Gastrocnemius medialis (tissue), 4 donors: ENCODE measurements at regions not wholly inside any gene's neighbourhood (a gene's known extent, or its start where the extent isn't known, plus 50 kb on each side); places are given as distances from the start of the nearest gene placed in this dataset.

Experiments used
- ATAC-seq, 2 donors: fragments of 150-250 bp; one replicate each; pipeline ENCODE4 v1.9.1; 2016
- DNase-seq, 2 donors: peaks; one replicate each; pipeline ENCODE4 v3.0.0-alpha.2; 2019
- H3K27ac ChIP-seq, 4 donors: fragments of 200-600 bp; sonication (generic); 1 replicate in 1 of 4; 2 replicates in 3 of 4; pipeline ENCODE4 v1.5.1; 2016 to 2018; ENCODE audit warnings: mild to moderate bottlenecking in 2 of 4, moderate library complexity in 1 of 4
- H3K27me3 ChIP-seq, 3 donors: fragments of 200-600 bp; sonication (generic) in 2 of 3; 1 replicate in 1 of 3; 2 replicates in 2 of 3; pipeline versions ENCODE4 v1.5.1 to v1.6.0; 2016 to 2019; ENCODE audit warnings: mild to moderate bottlenecking in 1 of 3, moderate library complexity in 1 of 3
- H3K36me3 ChIP-seq, 2 donors: fragments of 200-600 bp; sonication (generic) in 1 of 2; one replicate each; pipeline ENCODE4 v1.5.1; 2017 to 2018
- H3K4me1 ChIP-seq, 2 donors: fragments of 200-600 bp; sonication (generic) in 1 of 2; one replicate each; pipeline ENCODE4 v1.5.1; 2016 to 2017; ENCODE audit warnings: mild to moderate bottlenecking in 2 of 2
- H3K4me3 ChIP-seq, 4 donors: fragments of 200-600 bp; sonication (generic) in 3 of 4; 1 replicate in 1 of 4; 2 replicates in 3 of 4; pipeline ENCODE4 v1.5.1; 2016 to 2019; ENCODE audit warnings: mild to moderate bottlenecking in 2 of 4
- H3K9me3 ChIP-seq, 3 donors: fragments of 200-600 bp; sonication (generic) in 2 of 3; 1 replicate in 1 of 3; 2 replicates in 2 of 3; pipeline ENCODE4 v1.5.1; 2016 to 2019
- CTCF ChIP-seq, 5 experiments: fragments of 450-650 bp in 3 of 5; fragments of 200-600 bp in 2 of 5; sonication (generic) in 2 of 5; IDR thresholded peaks in 4 of 5; conservative IDR thresholded peaks in 1 of 5; 1 replicate in 4 of 5; 2 replicates in 1 of 5; pipeline ENCODE4 v1.5.1; 2016 to 2019; ENCODE audit warnings: antibody characterized with exemption in 5 of 5, mild to moderate bottlenecking in 3 of 5, moderate library complexity in 3 of 5
- POLR2A ChIP-seq, 2 donors: fragments of 450-650 bp; IDR thresholded peaks; one replicate each; pipeline ENCODE4 v1.6.1; 2017; ENCODE audit warnings: antibody characterized with exemption in 2 of 2, mild to moderate bottlenecking in 2 of 2, moderate library complexity in 2 of 2
- in situ Hi-C, 4 donors: fragments of 200-750 bp; cut with MboI; loops; one replicate each; pipeline versions ENCODE4 v1.15.0 to v1.8.0; 2017; ENCODE audit warnings: low sequenced_read_pairs in 4 of 4
- intact Hi-C: fragments of 100-400 bp; cut with DNase I; formaldehyde crosslinking; loops from one replicate; pipeline ENCODE4 v1.15.1; 2023; ENCODE audit warnings: low total_unique reads

DNA sequence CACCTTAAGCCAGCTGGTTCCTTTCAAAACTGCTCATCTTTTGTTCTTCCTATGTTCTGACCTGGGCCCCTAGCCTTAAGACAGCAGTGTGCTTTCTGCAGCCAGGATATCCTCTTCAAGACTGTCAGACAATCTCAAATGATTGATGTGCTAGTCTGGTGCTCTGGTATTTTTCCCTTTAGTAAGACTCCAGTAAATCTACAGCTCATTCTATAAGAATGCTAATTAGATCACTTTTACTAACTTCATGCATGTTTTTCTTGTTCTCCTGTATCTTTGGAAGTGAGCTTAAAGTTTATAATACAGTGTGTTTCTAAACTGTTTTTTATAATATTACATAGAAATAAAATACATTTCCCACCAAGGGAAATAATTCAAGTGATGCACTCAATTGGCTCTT is 220.9 kb upstream of the NANOGP8 start:
- H3K9me3 ChIP-seq, result no peaks in the 10 kb centered on the region
- TF ChIP-seq POLR2A (IDR thresholded peaks at IDR 0.05) (no peak), CTCF (IDR thresholded peaks at IDR 0.05 in 4 of 5, conservative IDR thresholded peaks at IDR 0.05 in 1 of 5) (no peak)
- peaks cover 13% of the 10 kb centered on the region in 2 donors for H3K4me1 ChIP-seq
- in situ Hi-C loops (no loop called here), intact Hi-C loops (no loop called here)
- no peak overlapping the region for H3K4me3 ChIP-seq
- DNase-seq (no peak), ATAC-seq (no peak)
- no peaks in the 10 kb centered on the region for H3K27me3 ChIP-seq
- H3K36me3 ChIP-seq, result no peaks in the 10 kb centered on the region
- H3K27ac ChIP-seq, result no peak overlapping the region

DNA sequence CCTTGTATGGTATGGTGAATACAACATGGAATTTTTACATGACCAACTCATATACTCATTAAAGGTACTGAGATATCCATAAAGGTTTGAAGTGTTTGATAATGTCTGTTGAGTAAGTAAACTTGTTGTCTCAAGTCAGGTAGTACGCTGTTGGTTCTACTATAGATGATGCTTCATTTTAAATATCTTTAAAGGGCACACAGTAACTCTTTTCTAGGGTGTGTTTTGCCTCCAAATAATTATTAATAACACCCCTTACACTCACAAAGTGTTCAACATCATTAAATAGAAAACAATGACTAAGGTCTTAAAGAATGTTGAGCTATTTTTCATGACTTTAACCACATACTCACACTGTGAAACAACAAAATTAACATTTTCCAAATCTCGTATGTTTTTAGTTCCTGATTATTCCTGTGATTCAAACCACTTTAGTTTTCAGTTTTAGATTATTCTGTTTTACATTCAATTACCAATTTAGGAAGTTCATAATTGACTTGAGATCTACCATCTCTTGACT is 220.0 kb upstream of the NANOGP8 start:
- H3K27me3 ChIP-seq, result no peaks in the 10 kb centered on the region
- DNase-seq (no peak), ATAC-seq (no peak)
- H3K36me3 ChIP-seq, result no peaks in the 10 kb centered on the region
- H3K27ac ChIP-seq, result no peak overlapping the region
- H3K9me3 ChIP-seq, result no peaks in the 10 kb centered on the region
- in situ Hi-C loops (no loop called here), intact Hi-C loops (no loop called here)
- no peak overlapping the region for H3K4me3 ChIP-seq
- no peak for TF ChIP-seq POLR2A (IDR thresholded peaks at IDR 0.05)
- TF ChIP-seq CTCF (IDR thresholded peaks at IDR 0.05 in 4 of 5, conservative IDR thresholded peaks at IDR 0.05 in 1 of 5), result no peak
- peaks cover 13% of the 10 kb centered on the region in 2 donors for H3K4me1 ChIP-seq

DNA sequence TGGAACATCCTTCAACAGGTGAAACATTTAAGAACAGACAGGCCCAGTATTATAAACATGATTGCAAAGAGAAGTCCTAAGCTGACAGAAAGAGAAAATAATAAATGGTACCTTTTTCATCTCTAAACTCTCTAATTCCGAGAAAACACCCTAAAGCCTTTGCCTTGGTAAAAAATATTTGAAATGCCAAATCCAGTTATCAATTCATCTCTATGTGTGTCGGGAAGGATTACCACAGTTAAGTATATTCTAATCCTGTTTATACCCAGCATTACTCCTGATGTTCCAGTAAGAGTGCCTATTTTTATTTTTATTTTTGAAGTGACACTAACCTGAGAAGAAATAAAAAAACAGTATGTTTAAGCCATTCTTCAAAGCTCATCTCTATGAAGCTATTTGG is 219.3 kb upstream of the NANOGP8 start:
- intact Hi-C loops, result no loop called here

GRCh38 chr15:35302334-35302733 is 217.2 kb upstream of the NANOGP8 start:
- no peak for TF ChIP-seq CTCF (IDR thresholded peaks at IDR 0.05 in 4 of 5, conservative IDR thresholded peaks at IDR 0.05 in 1 of 5)
- no peak for TF ChIP-seq POLR2A (IDR thresholded peaks at IDR 0.05)
- H3K36me3 ChIP-seq, result no peaks in the 10 kb centered on the region
- no peak for DNase-seq
- in situ Hi-C loops (no loop called here), intact Hi-C loops (no loop called here)
- no peaks in the 10 kb centered on the region for H3K9me3 ChIP-seq
- peaks cover 0 to 4% of the 10 kb centered on the region in 2 donors for H3K4me1 ChIP-seq
- no peak for ATAC-seq
- no peak overlapping the region for H3K4me3 ChIP-seq
- H3K27me3 ChIP-seq, result no peaks in the 10 kb centered on the region
- H3K27ac ChIP-seq, result no peak overlapping the region

More for the DNA sequence above, 219.3 kb upstream of the NANOGP8 start:
- ATAC-seq (no peak), DNase-seq (no peak)
- Histone ChIP-seq H3K9me3 (no peaks in the 10 kb centered on the region), H3K27me3 (no peaks in the 10 kb centered on the region), H3K27ac (no peak overlapping the region), H3K4me1 (peaks cover 11 to 12% of the 10 kb centered on the region in 2 donors), H3K4me3 (no peak overlapping the region), H3K36me3 (no peaks in the 10 kb centered on the region)
- in situ Hi-C loops, result no loop called here
- TF ChIP-seq POLR2A (IDR thresholded peaks at IDR 0.05), result no peak
- TF ChIP-seq CTCF (IDR thresholded peaks at IDR 0.05 in 4 of 5, conservative IDR thresholded peaks at IDR 0.05 in 1 of 5), result no peak

GRCh38 chr15:35301088-35301487 is 216.0 kb upstream of the NANOGP8 start:
- no peak overlapping the region for H3K27ac ChIP-seq
- intact Hi-C loops (no loop called here), in situ Hi-C loops (no loop called here)
- TF ChIP-seq CTCF (IDR thresholded peaks at IDR 0.05 in 4 of 5, conservative IDR thresholded peaks at IDR 0.05 in 1 of 5), result no peak
- TF ChIP-seq POLR2A (IDR thresholded peaks at IDR 0.05), result no peak
- no peaks in the 10 kb centered on the region for H3K36me3 ChIP-seq
- H3K4me3 ChIP-seq, result no peak overlapping the region
- DNase-seq, result no peak
- H3K27me3 ChIP-seq, result no peaks in the 10 kb centered on the region
- ATAC-seq, result no peak
- no peaks in the 10 kb centered on the region for H3K4me1 ChIP-seq
- H3K9me3 ChIP-seq, result no peaks in the 10 kb centered on the region
